HEK293 (cell line): ENCODE measurements at regions not wholly inside any gene's neighbourhood (a gene's known extent, or its start where the extent isn't known, plus 50 kb on each side); places are given as distances from the start of the nearest gene placed in this dataset.

Experiments used
- CTCF ChIP-seq: fragments of 450-650 bp; formaldehyde crosslinking; IDR thresholded peaks from 2 replicates; pipeline ENCODE4 v1.5.1; 2016; ENCODE audit warnings: missing biosample characterization, missing genetic modification characterization
- ZBTB20 ChIP-seq: fragments of 450-650 bp; formaldehyde crosslinking; IDR thresholded peaks from 2 replicates; pipeline ENCODE4 v1.5.1; 2016; ENCODE audit warnings: missing biosample characterization, missing genetic modification characterization
- ZNF155 ChIP-seq: fragments of 450-650 bp; formaldehyde crosslinking; IDR thresholded peaks from 2 replicates; pipeline ENCODE4 v1.5.1; 2016; ENCODE audit warnings: missing biosample characterization, missing genetic modification characterization
- ZNF175 ChIP-seq: fragments of 450-650 bp; formaldehyde crosslinking; IDR thresholded peaks from 2 replicates; pipeline ENCODE4 v1.5.1; 2016; ENCODE audit warnings: missing biosample characterization, missing genetic modification characterization
- ZNF394 ChIP-seq: fragments of 450-650 bp; formaldehyde crosslinking; IDR thresholded peaks from 2 replicates; pipeline ENCODE4 v1.5.1; 2016; ENCODE audit warnings: missing biosample characterization, missing genetic modification characterization, mild to moderate bottlenecking, moderate library complexity, borderline replicate concordance
- ZNF549 ChIP-seq: fragments of 450-650 bp; IDR thresholded peaks from 2 replicates; pipeline ENCODE4 v1.5.1; 2018; ENCODE audit warnings: missing biosample characterization, missing genetic modification characterization, mild to moderate bottlenecking, inconsistent platforms, moderate library complexity

- TF ChIP-seq CTCF (tag by site-specific recombination), result no peak
- no peak for TF ChIP-seq ZNF394
- no peak for TF ChIP-seq ZBTB20 (tag by site-specific recombination)
- no peak for TF ChIP-seq ZNF175
- TF ChIP-seq ZNF155 (tag by site-specific recombination), result no peak
- TF ChIP-seq ZNF549 (tag by site-specific recombination), result no peak
Measured at GRCh38 chr4:62870451-62870850, 1538.8 kb downstream of the TECRL start.
